SK-N-SH (cell line): ENCODE measurements at regions not wholly inside any gene's neighbourhood (a gene's known extent, or its start where the extent isn't known, plus 50 kb on each side); places are given as distances from the start of the nearest gene placed in this dataset.

Source experiments
- CTCF ChIA-PET: fragments of 300-600, 350-600 bp; formaldehyde crosslinking; extraction: SDS; loops from one replicate; lab custom pipeline; 2021; lab: Yijun Ruan, JAX
- POLR2A ChIA-PET: fragments of 350-600 bp; sonication (Branson Sonifier 250); formaldehyde crosslinking; extraction: SDS; loops from one replicate; lab custom pipeline; 2020; ENCODE audit warnings: antibody characterized with exemption, inconsistent platforms; lab: Yijun Ruan, JAX
- DNase-seq: peaks from one replicate; pipeline ENCODE4 v3.0.0; 2012
- H2AFZ ChIP-seq: fragments of 200-600 bp; sonication (generic); 2 replicates; pipeline ENCODE4 v1.8.1; 2016; ENCODE audit warnings: antibody characterized with exemption, mild to moderate bottlenecking, low read depth
- H3F3A ChIP-seq: fragments of 200-600 bp; sonication (generic); replicated peaks from 2 replicates; pipeline ENCODE3; 2016; ENCODE audit warnings: antibody characterized with exemption, mild to moderate bottlenecking; ENCODE audit not compliant: insufficient read depth
- H3K27ac ChIP-seq, 2 experiments: fragments of 200-500 bp in 1 of 2; fragments of 200-600 bp in 1 of 2; sonication (Bioruptor generic) in 1 of 2; sonication (generic), shearing (Covaris generic) in 1 of 2; 2 replicates each; pipeline versions ENCODE4 v1.5.1 to v1.6.1; 2014 to 2016; ENCODE audit warnings: low read depth in 2 of 2, inconsistent platforms in 1 of 2, low read length in 1 of 2, mild to moderate bottlenecking in 1 of 2, mixed read lengths in 1 of 2
- H3K27me3 ChIP-seq: fragments of 200-600 bp; sonication (generic), shearing (Covaris generic); 2 replicates; pipeline ENCODE4 v1.6.1; 2016; ENCODE audit warnings: mixed run types; ENCODE audit not compliant: insufficient read depth
- H3K36me3 ChIP-seq, 2 experiments: fragments of 200-500 bp in 1 of 2; fragments of 200-600 bp in 1 of 2; sonication (Bioruptor generic) in 1 of 2; sonication (generic) in 1 of 2; replicated peaks in 1 of 2; 2 replicates each; pipeline versions ENCODE3 to v1.5.1; 2014 to 2016; ENCODE audit warnings: low read length in 1 of 2, mild to moderate bottlenecking in 1 of 2; ENCODE audit not compliant: insufficient read depth in 2 of 2, control insufficient read depth in 1 of 2
- H3K4me1 ChIP-seq, 2 experiments: fragments of 200-500 bp in 1 of 2; fragments of 200-600 bp in 1 of 2; sonication (Bioruptor generic) in 1 of 2; sonication (generic), shearing (Covaris generic) in 1 of 2; 2 replicates each; pipeline versions ENCODE4 v1.5.1 to v1.6.1; 2014 to 2016; ENCODE audit warnings: low read depth in 1 of 2, low read length in 1 of 2, mixed run types in 1 of 2; ENCODE audit not compliant: insufficient read depth in 2 of 2, control insufficient read depth in 1 of 2
- H3K4me2 ChIP-seq: fragments of 200-600 bp; sonication (generic), shearing (Covaris generic); 2 replicates; pipeline ENCODE4 v1.6.1; 2017; ENCODE audit warnings: mixed run types
- H3K4me3 ChIP-seq, 2 experiments: fragments of 200-500 bp in 1 of 2; fragments of 200-600 bp in 1 of 2; sonication (Bioruptor generic) in 1 of 2; sonication (generic), shearing (Covaris generic) in 1 of 2; 2 replicates each; pipeline versions ENCODE4 v1.5.1 to v1.8.1; 2014 to 2016; ENCODE audit warnings: low read depth in 2 of 2, inconsistent platforms in 1 of 2, low read length in 1 of 2, mild to moderate bottlenecking in 1 of 2, mixed read lengths in 1 of 2, moderate library complexity in 1 of 2
- H3K79me2 ChIP-seq: fragments of 200-600 bp; sonication (generic); 2 replicates; pipeline ENCODE4 v1.8.1; 2017; ENCODE audit warnings: mild to moderate bottlenecking; ENCODE audit not compliant: insufficient read depth
- H3K9ac ChIP-seq: fragments of 200-600 bp; sonication (generic); 2 replicates; pipeline ENCODE4 v1.6.1; 2017; ENCODE audit warnings: mixed run types
- H3K9me2 ChIP-seq: fragments of 200-600 bp; sonication (generic); 2 replicates; pipeline ENCODE4 v1.6.1; 2017; ENCODE audit warnings: mixed run types
- H3K9me3 ChIP-seq: fragments of 200-600 bp; sonication (generic); 2 replicates; pipeline ENCODE4 v1.6.1; 2017; ENCODE audit warnings: mixed run types, mild to moderate bottlenecking, moderate library complexity
- H4K20me1 ChIP-seq: fragments of 200-600 bp; sonication (generic); 2 replicates; pipeline ENCODE4 v1.6.1; 2017; ENCODE audit warnings: mild to moderate bottlenecking, mixed run types; ENCODE audit not compliant: insufficient read depth
- CHD2 ChIP-seq: fragments of 150-350 bp; IDR thresholded peaks from 2 replicates; pipeline ENCODE4 v1.6.1; 2018; ENCODE audit warnings: low read length; ENCODE audit not compliant: partially characterized antibody
- ELF1 ChIP-seq: IDR thresholded peaks from 2 replicates; pipeline ENCODE4 v1.4.0; 2012
- FOSL2 ChIP-seq: IDR thresholded peaks from 2 replicates; pipeline ENCODE4 v1.4.0; 2012; ENCODE audit warnings: low read depth, mild to moderate bottlenecking, moderate library complexity, borderline replicate concordance
- FOXJ3 ChIP-seq: sonication (generic); formaldehyde crosslinking; IDR thresholded peaks from 2 replicates; pipeline ENCODE4 v1.5.1; 2020; ENCODE audit warnings: mild to moderate bottlenecking, missing genetic modification reagents
- FOXM1 ChIP-seq: IDR thresholded peaks from 2 replicates; pipeline ENCODE4 v1.4.0; 2012; ENCODE audit warnings: low read depth, mild to moderate bottlenecking
- GABPA ChIP-seq: IDR thresholded peaks from 2 replicates; pipeline ENCODE4 v1.4.0; 2012; ENCODE audit warnings: low read depth, mild to moderate bottlenecking
- JUND ChIP-seq: IDR thresholded peaks from 2 replicates; pipeline ENCODE4 v1.4.0; 2012
- MEF2A ChIP-seq: IDR thresholded peaks from 2 replicates; pipeline ENCODE4 v1.4.0; 2012; ENCODE audit warnings: low read depth, borderline replicate concordance
- RAD21 ChIP-seq: IDR thresholded peaks from 2 replicates; pipeline ENCODE4 v1.6.1; 2012; ENCODE audit warnings: mild to moderate bottlenecking, low read length
- RCOR1 ChIP-seq: fragments of 150-350 bp; IDR thresholded peaks from 2 replicates; pipeline ENCODE4 v1.6.1; 2017; ENCODE audit warnings: antibody characterized with exemption, low read length
- TCF12 ChIP-seq: IDR thresholded peaks from 2 replicates; pipeline ENCODE4 v1.4.0; 2012
- YY1 ChIP-seq: IDR thresholded peaks from 2 replicates; pipeline ENCODE4 v1.4.0; 2012; ENCODE audit warnings: low read depth, mild to moderate bottlenecking
- WGBS: methylation state at CpG from one replicate; pipeline ENCODE4 v1.1.6; 2017; ENCODE audit warnings: low lambda C conversion rate; 5-methylcytosine and 5-hydroxymethylcytosine counted together
- TF ChIP-seq, protein P1 (sequence below): IDR thresholded peaks from 2 replicates; pipeline ENCODE4; 2012
- TF ChIP-seq, protein P2 (sequence below): fragments of 200-600 bp; sonication (generic); IDR thresholded peaks from 2 replicates; pipeline ENCODE4 v1.6.1; 2017; ENCODE audit warnings: antibody characterized with exemption, mild to moderate bottlenecking, moderate library complexity
- TF ChIP-seq, protein P3 (sequence below): IDR thresholded peaks from 2 replicates; pipeline ENCODE4 v1.4.0; 2012; ENCODE audit warnings: low read depth
- TF ChIP-seq, protein P4 (sequence below): fragments of 150-350 bp; IDR thresholded peaks from 2 replicates; pipeline ENCODE4 v1.6.1; 2016; ENCODE audit warnings: mild to moderate bottlenecking, low read depth, low read length

DNA sequence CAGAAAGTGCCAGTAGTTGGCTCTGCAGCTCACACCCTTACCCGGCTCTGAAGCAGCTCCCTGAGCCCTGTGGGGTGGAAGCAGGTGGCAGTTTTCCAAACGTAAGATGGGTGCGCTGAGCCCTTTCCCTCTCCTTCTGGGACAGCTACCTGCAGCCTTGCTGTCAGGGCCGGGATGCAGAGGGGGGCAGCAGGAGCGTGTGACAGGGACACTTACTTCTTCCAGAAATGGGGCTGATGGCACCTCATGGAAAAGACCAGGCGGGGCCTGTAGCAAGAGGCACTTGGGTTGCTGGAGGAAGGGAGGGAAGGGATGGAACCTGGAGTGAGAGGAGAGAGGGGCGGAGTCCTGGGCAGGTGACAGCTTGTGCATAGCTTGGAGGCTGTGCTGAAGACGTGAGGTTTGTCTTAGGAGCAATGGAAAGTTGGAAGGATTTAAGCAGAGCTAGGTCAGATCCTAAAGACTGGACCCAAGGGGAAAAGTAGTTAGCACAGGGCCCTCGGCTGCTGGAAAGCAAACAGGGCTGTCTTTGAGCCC is 216.8 kb upstream of the RPL38 start:
- no peak overlapping the region for H3K9ac ChIP-seq
- H3K4me3 ChIP-seq, result no peak overlapping the region
- CTCF ChIA-PET, result interaction anchor here (1.6 to 6.3 kb wide), 2 partner anchors 12 to 190 kb away, joined by 7 to 41 read pairs; no protein-coding TSS in a partner anchor
- 38% methylated on average over 9 of the region's 9 CpGs for WGBS
- H3K9me2 ChIP-seq, result no peaks in the 10 kb centered on the region
- no peak for DNase-seq
- no peaks in the 10 kb centered on the region for H3K27me3 ChIP-seq
- H3K9me3 ChIP-seq, result no peaks in the 10 kb centered on the region
- no peak overlapping the region for H3K27ac ChIP-seq
- no peak overlapping the region for H2AFZ ChIP-seq
- no peaks in the 10 kb centered on the region for H3F3A ChIP-seq
- no peaks in the 10 kb centered on the region for H3K79me2 ChIP-seq
- H3K4me2 ChIP-seq, result no peak overlapping the region
- TF ChIP-seq RCOR1 (no peak), MEF2A (no peak), JUND (no peak), CHD2 (no peak), RAD21 (no peak), FOSL2 (no peak), FOXJ3 (CRISPR knock-in tag) (no peak), ELF1 (no peak), TCF12 (no peak), FOXM1 (no peak), GABPA (no peak), YY1 (no peak)
- TF ChIP-seq, protein P1, sequence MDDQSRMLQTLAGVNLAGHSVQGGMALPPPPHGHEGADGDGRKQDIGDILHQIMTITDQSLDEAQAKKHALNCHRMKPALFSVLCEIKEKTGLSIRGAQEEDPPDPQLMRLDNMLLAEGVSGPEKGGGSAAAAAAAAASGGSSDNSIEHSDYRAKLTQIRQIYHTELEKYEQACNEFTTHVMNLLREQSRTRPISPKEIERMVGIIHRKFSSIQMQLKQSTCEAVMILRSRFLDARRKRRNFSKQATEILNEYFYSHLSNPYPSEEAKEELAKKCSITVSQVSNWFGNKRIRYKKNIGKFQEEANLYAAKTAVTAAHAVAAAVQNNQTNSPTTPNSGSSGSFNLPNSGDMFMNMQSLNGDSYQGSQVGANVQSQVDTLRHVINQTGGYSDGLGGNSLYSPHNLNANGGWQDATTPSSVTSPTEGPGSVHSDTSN, result no peak
- TF ChIP-seq, protein P2, sequence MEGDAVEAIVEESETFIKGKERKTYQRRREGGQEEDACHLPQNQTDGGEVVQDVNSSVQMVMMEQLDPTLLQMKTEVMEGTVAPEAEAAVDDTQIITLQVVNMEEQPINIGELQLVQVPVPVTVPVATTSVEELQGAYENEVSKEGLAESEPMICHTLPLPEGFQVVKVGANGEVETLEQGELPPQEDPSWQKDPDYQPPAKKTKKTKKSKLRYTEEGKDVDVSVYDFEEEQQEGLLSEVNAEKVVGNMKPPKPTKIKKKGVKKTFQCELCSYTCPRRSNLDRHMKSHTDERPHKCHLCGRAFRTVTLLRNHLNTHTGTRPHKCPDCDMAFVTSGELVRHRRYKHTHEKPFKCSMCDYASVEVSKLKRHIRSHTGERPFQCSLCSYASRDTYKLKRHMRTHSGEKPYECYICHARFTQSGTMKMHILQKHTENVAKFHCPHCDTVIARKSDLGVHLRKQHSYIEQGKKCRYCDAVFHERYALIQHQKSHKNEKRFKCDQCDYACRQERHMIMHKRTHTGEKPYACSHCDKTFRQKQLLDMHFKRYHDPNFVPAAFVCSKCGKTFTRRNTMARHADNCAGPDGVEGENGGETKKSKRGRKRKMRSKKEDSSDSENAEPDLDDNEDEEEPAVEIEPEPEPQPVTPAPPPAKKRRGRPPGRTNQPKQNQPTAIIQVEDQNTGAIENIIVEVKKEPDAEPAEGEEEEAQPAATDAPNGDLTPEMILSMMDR, result no peak
- TF ChIP-seq, protein P3, sequence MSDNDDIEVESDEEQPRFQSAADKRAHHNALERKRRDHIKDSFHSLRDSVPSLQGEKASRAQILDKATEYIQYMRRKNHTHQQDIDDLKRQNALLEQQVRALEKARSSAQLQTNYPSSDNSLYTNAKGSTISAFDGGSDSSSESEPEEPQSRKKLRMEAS, result no peak
- TF ChIP-seq, protein P4, sequence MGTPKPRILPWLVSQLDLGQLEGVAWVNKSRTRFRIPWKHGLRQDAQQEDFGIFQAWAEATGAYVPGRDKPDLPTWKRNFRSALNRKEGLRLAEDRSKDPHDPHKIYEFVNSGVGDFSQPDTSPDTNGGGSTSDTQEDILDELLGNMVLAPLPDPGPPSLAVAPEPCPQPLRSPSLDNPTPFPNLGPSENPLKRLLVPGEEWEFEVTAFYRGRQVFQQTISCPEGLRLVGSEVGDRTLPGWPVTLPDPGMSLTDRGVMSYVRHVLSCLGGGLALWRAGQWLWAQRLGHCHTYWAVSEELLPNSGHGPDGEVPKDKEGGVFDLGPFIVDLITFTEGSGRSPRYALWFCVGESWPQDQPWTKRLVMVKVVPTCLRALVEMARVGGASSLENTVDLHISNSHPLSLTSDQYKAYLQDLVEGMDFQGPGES, result no peak
- H4K20me1 ChIP-seq, result no peaks in the 10 kb centered on the region
- H3K36me3 ChIP-seq, result no peaks in the 10 kb centered on the region
- POLR2A ChIA-PET, result no interaction called here
- H3K4me1 ChIP-seq, result no peaks in the 10 kb centered on the region; a peak in 1 of 4 replicates

DNA sequence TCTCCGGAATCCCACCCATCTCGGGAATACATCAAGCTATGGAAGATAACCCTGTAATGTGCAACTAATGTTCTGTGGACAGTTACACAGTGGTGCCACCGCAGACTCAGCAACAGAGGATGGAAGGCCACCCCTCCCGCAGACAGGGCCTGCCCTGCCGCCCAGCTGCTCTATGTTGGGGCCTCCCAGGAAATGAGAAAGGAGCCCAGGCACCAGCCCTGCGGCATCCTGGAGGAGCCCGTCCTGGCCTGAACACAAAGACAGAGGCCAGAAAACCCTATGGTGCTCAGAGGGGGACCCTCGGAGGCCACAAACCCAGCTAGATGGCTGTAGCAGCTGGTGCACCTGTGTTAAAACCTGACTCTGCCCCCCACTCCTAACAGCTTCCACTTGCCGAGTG is 216.1 kb upstream of the RPL38 start:
- 66% methylated on average over 9 of the region's 9 CpGs for WGBS
- TF ChIP-seq, protein P2, result no peak
- ChIA-PET CTCF (interaction anchor here (0.9 to 6.3 kb wide), 3 partner anchors 11 to 558 kb away, joined by 3 to 41 read pairs (median 7); no protein-coding TSS in a partner anchor), POLR2A (no interaction called here)
- H4K20me1 ChIP-seq, result no peaks in the 10 kb centered on the region
- H3K4me2 ChIP-seq, result no peak overlapping the region
- H3K79me2 ChIP-seq, result no peaks in the 10 kb centered on the region
- no peak overlapping the region for H3K9ac ChIP-seq
- H3K27me3 ChIP-seq, result no peaks in the 10 kb centered on the region
- H3K9me2 ChIP-seq, result no peaks in the 10 kb centered on the region
- no peaks in the 10 kb centered on the region for H3K9me3 ChIP-seq
- no peak overlapping the region for H2AFZ ChIP-seq
- H3K27ac ChIP-seq, result no peak overlapping the region
- no peak overlapping the region for H3K4me3 ChIP-seq
- DNase-seq, result no peak
- no peaks in the 10 kb centered on the region; a peak in 1 of 4 replicates for H3K4me1 ChIP-seq
- H3F3A ChIP-seq, result no peaks in the 10 kb centered on the region
- H3K36me3 ChIP-seq, result no peaks in the 10 kb centered on the region
